SIG-M5 treated with dmso at 0.1 percent for 504 hours (cell line): ENCODE measurements at regions not wholly inside any gene's neighbourhood (a gene's known extent, or its start where the extent isn't known, plus 50 kb on each side); places are given as distances from the start of the nearest gene placed in this dataset.
A peak's percentile ranks its signal among the peaks of the same experiment; 100 is the strongest.
"Not testable (repeated sequence)": the region's sequence is repeated elsewhere in the genome, so short reads cannot be mapped to it uniquely, and the experiment has no call there.

ENCODE experiments used
- DNase-seq: peaks from one replicate; lab custom pipeline; 2025; ENCODE audit not compliant: unreplicated experiment; lab: John Stamatoyannopoulos, UW

DNA sequence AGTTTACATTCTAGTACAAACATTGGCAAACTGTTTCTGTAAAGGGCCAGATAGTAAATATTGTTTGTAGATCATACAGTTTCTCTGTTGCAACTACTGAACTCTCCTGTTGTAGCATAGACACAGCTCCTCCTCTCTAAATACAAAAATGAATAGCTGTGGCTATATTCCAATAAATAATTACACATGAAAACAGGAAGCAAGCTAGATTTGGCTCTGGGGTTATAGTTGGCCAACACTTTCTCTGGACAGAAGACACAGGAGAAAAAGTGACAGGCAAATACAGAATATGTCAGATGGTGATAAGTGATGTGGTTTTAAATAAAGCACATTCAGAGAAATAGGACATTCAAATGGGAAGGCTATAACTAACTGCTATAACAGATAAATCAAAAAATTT, 957.0 kb downstream of the LTN1 start:
- DNase-seq = not testable (repeated sequence)

- not testable (repeated sequence) for DNase-seq
These were observed 957.8 kb downstream of the LTN1 start for GRCh38 chr21:28034916-28035315.

- DNase-seq = not testable (repeated sequence)
These were observed 958.3 kb downstream of the LTN1 start for GRCh38 chr21:28034334-28034733.

GRCh38 chr21:28032652-28033051, 960.0 kb downstream of the LTN1 start:
- not testable (repeated sequence) for DNase-seq

DNA sequence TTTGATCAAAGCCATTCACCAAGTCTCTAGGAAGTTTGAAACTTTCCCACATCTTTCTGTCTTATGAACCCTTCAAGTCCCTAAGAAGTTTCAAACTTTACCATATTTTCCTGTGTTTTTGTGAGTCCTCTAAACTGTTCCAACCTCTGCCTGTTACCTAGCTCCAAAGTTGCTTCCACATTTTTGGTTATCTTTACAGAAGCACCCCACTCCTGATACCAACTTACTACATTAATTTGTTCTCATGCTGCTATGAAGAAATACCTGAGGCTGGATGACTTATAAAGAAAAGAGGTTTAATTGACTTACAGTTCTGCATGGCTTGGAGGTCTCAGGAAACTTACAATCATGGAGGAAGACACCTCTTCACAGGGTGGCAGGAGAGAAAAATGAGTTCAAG, 961.6 kb downstream of the LTN1 start:
- DNase-seq = not testable (repeated sequence)

DNA sequence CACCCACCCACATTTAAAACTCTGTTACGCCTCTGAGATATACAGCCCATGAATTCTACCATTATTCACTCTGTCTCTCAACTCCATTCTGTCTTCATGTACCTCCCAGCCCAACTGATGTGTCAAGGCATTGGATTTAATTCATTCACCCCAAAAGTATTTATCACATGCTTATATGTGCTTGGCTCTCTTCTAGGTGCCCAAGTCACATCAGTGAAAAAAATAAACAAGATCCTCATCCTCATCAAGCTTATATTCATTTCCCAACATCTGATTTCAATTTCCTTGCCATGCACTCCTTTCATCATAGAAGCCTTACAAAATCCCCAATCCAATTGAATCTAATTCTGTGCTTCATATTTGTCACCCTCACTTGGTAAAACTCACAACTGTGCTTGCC, 967.6 kb downstream of the LTN1 start:
- no peak for DNase-seq

DNA sequence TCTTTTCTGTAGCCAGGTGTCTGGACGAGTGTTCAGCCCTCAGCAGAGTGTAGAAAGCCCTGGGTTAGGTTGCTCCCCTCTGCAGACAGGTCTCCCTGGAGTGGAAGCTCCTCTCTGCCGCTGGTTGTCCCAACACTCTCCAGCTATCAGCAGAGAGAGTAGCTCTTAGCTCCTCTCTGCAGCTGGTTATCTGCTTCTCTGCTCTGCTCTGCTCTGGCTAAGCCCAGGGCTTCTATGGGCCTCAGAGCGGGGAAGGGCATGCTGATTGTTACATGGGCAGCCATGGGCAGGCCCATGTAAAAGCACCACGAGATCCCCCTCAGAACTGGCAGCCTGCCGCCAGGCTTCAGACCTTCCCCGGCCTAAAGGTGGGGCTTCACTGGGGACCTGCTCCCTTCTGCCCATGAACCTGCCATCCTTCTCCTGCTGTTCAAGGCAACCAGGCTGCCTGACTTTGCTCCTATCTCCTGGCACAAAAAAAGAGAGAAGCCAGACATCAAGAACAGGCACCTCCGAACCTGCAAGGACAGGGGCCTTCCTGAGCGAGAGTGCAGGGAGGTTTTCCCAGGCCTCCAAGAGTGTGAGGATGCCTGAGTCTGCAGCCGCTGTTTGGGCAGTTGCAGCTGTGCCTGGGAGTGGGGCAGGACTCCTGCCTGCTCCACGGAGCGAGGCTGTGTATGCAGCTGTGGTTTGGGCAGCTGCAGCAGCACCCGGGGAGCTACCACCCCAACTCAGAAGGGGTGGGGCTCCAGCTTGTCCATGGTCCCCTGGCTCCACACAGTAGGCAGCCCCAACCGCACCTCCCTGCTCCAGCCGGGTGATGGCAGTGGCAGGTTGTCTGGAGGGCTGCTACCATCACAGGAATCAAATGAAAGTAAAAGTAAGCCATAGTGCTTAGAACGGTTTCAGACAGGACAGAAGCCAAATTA, 973.7 kb downstream of the LTN1 start:
- DNase-seq = no peak

- DNase-seq = no peak
These were observed 974.5 kb downstream of the LTN1 start for GRCh38 chr21:28018213-28018612.

- no peak for DNase-seq
These were observed 976.1 kb downstream of the LTN1 start for GRCh38 chr21:28016571-28016970.

DNA sequence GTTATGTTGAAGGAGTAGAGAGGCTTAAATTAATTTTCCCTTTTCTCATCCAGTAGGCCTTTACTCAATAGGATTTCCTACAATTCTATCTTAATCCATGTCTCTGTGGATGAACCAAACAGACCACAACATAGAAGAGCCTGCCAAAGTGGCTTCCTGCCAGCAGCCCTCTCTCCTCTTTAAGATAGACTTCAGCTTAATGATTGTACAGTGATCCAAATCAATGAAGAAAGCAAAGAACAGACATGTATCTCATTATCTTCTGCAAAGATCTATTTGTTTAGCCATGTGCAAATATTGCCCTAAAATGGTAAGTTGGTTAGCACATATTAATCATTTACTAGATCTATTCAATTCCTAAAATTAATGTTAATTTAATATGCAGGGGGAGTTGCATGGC, 979.6 kb downstream of the LTN1 start:
- DNase-seq = not testable (repeated sequence)

- DNase-seq = not testable (repeated sequence)
These were observed 980.7 kb downstream of the LTN1 start for GRCh38 chr21:28011970-28012369.

- DNase-seq = not testable (repeated sequence)
These were observed 984.4 kb downstream of the LTN1 start for GRCh38 chr21:28008245-28008644.

DNA sequence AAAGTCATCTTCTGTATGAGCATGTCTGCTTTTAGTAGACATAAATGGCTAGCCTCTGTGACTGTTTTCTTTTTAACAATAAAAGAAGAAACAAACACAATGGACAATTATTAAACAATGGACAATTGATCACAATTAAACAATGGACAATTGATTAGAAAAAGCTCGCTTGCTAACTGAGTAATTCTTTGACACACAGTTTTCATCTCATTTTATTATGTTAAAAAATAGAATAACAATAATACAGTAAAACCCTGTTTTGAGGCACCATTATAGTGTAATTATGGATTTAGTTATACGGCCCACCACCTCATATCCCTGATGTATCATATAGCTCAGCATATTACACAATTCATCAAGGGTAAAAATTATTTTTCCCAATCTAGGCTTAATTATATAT, 989.0 kb downstream of the LTN1 start:
- not testable (repeated sequence) for DNase-seq

- not testable (repeated sequence) for DNase-seq
These were observed 995.8 kb downstream of the LTN1 start for GRCh38 chr21:27996906-27997305.

GRCh38 chr21:27984663-27985325, 1007.9 kb downstream of the LTN1 start:
- DNase-seq = not testable (repeated sequence)

GRCh38 chr21:27979446-27979845, 1012.6 kb upstream of the ADAMTS5 start:
- not testable (repeated sequence) for DNase-seq

DNA sequence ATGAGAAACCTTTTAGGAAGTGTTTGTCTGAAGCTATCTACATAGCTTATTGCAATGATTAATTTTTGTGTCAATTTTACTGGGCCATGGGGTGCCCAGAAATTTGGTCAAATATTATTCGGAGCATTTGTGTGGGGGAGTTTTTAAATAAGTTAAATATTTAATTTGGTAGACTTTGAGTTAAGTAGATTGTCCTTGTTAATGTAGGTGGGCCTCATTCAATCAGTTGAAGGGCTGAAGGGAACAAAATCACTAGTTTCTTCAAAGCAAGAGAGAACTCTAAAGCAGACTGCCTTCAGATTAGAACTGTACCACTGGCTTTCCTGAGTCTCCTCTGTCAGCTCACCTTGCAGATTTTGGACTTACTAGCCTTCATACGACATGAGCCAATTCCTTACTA, 1008.6 kb upstream of the ADAMTS5 start:
- DNase-seq = no peak

DNA sequence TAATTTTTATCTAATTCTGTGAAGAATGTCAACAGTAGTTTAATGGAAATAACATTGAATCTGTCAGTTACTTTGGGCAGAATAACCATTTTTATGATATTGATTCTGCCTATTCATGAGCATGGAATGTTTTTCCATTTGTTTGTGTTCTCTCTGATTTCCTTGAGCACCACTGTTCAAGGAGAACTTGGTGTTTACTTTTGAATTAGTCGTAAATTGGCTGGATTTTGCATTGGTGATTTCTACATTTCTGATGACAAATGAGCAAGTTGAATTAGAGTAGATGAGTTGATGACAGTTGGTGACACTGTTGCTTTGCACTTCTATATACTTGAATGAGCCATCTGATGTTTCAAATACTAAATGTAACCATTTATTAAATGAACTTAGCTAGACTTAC, 1007.3 kb upstream of the ADAMTS5 start:
- not testable (repeated sequence) for DNase-seq

DNA sequence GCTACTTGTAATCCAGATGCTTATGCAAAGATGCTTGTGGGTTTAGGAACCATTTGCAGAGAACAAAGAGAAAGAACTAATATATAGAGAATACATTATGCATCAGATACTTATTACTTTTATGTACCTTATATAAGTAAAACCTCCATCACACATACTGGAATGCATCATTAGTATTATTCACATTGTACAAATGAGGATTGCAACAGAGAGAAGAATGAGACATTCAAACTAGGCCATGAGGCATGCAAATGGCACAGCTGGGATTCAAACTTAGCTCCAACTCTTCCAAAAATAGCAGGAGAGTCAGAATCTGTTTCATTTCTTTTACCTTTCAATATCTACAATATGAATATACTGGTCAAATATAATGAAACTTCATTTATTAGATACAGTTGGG, 1001.4 kb upstream of the ADAMTS5 start:
- DNase-seq = not testable (repeated sequence)

- DNase-seq = peak; percentile 38
These were observed 987.8 kb upstream of the ADAMTS5 start for GRCh38 chr21:27954543-27955165.

- DNase-seq = peak; percentile 86
These were observed 986.6 kb upstream of the ADAMTS5 start for GRCh38 chr21:27953340-27954045.
